ENCODE measurements at regions not wholly inside any gene's neighbourhood (a gene's known extent, or its start where the extent isn't known, plus 50 kb on each side); places are given as distances from the start of the nearest gene placed in this dataset.

DNA sequence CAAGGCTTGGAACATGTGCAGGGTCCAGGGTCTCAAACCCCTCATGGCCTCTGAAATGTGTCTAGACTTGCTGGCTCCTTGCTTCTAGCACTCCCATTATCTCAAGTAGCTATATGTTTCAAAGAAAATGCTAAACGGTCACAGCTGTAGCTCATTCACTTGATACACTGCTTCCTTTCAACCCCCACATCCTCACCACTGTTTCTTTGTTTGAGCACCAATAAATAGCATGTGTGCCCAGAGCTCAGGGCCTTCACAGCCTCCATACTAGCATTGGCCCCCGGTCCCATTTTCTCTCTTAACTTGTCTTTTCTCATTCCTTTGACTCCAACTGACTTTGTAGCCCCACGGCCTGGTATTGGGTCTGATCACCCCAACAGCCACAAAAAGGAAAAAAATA lies 801.8 kb downstream of the STIM2 start:
- no peaks in the 10 kb centered on the region for H3K36me3 Mint-ChIP-seq (ENCODE audit: low read depth)
- H3K4me3 ChIP-seq = no peak overlapping the region
- H3K4me2 ChIP-seq = no peak overlapping the region
- no peaks in the 10 kb centered on the region for H3K36me3 ChIP-seq (ENCODE audit: insufficient read depth)
- H3K4me1 ChIP-seq (ENCODE audit: insufficient read depth) = peaks cover 12% of the 10 kb centered on the region; the same call in 1 of the 2 replicates
- no peak overlapping the region for H3K27ac ChIP-seq (ENCODE audit: low read depth)
- no peaks in the 10 kb centered on the region for H3K9me3 Mint-ChIP-seq
- peak; percentile 27 for DNase-seq (ENCODE audit: low spot score)
- no peak for TF ChIP-seq STAT1 (IDR thresholded peaks at IDR 0.05; ENCODE audit: unreplicated experiment)
- TF ChIP-seq, protein P1, sequence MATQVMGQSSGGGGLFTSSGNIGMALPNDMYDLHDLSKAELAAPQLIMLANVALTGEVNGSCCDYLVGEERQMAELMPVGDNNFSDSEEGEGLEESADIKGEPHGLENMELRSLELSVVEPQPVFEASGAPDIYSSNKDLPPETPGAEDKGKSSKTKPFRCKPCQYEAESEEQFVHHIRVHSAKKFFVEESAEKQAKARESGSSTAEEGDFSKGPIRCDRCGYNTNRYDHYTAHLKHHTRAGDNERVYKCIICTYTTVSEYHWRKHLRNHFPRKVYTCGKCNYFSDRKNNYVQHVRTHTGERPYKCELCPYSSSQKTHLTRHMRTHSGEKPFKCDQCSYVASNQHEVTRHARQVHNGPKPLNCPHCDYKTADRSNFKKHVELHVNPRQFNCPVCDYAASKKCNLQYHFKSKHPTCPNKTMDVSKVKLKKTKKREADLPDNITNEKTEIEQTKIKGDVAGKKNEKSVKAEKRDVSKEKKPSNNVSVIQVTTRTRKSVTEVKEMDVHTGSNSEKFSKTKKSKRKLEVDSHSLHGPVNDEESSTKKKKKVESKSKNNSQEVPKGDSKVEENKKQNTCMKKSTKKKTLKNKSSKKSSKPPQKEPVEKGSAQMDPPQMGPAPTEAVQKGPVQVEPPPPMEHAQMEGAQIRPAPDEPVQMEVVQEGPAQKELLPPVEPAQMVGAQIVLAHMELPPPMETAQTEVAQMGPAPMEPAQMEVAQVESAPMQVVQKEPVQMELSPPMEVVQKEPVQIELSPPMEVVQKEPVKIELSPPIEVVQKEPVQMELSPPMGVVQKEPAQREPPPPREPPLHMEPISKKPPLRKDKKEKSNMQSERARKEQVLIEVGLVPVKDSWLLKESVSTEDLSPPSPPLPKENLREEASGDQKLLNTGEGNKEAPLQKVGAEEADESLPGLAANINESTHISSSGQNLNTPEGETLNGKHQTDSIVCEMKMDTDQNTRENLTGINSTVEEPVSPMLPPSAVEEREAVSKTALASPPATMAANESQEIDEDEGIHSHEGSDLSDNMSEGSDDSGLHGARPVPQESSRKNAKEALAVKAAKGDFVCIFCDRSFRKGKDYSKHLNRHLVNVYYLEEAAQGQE (IDR thresholded peaks at IDR 0.05; ENCODE audit: unreplicated experiment) = no peak
- TF ChIP-seq EZH2 (IDR thresholded peaks at IDR 0.05; ENCODE audit: low read depth, unreplicated experiment) = no peak
- TF ChIP-seq EZH2phosphoT487 (IDR thresholded peaks at IDR 0.05; ENCODE audit: unreplicated experiment) = no peak
- no peak for TF ChIP-seq ZNF114 (CRISPR knock-in tag; IDR thresholded peaks at IDR 0.05)
- TF ChIP-seq, protein P2, sequence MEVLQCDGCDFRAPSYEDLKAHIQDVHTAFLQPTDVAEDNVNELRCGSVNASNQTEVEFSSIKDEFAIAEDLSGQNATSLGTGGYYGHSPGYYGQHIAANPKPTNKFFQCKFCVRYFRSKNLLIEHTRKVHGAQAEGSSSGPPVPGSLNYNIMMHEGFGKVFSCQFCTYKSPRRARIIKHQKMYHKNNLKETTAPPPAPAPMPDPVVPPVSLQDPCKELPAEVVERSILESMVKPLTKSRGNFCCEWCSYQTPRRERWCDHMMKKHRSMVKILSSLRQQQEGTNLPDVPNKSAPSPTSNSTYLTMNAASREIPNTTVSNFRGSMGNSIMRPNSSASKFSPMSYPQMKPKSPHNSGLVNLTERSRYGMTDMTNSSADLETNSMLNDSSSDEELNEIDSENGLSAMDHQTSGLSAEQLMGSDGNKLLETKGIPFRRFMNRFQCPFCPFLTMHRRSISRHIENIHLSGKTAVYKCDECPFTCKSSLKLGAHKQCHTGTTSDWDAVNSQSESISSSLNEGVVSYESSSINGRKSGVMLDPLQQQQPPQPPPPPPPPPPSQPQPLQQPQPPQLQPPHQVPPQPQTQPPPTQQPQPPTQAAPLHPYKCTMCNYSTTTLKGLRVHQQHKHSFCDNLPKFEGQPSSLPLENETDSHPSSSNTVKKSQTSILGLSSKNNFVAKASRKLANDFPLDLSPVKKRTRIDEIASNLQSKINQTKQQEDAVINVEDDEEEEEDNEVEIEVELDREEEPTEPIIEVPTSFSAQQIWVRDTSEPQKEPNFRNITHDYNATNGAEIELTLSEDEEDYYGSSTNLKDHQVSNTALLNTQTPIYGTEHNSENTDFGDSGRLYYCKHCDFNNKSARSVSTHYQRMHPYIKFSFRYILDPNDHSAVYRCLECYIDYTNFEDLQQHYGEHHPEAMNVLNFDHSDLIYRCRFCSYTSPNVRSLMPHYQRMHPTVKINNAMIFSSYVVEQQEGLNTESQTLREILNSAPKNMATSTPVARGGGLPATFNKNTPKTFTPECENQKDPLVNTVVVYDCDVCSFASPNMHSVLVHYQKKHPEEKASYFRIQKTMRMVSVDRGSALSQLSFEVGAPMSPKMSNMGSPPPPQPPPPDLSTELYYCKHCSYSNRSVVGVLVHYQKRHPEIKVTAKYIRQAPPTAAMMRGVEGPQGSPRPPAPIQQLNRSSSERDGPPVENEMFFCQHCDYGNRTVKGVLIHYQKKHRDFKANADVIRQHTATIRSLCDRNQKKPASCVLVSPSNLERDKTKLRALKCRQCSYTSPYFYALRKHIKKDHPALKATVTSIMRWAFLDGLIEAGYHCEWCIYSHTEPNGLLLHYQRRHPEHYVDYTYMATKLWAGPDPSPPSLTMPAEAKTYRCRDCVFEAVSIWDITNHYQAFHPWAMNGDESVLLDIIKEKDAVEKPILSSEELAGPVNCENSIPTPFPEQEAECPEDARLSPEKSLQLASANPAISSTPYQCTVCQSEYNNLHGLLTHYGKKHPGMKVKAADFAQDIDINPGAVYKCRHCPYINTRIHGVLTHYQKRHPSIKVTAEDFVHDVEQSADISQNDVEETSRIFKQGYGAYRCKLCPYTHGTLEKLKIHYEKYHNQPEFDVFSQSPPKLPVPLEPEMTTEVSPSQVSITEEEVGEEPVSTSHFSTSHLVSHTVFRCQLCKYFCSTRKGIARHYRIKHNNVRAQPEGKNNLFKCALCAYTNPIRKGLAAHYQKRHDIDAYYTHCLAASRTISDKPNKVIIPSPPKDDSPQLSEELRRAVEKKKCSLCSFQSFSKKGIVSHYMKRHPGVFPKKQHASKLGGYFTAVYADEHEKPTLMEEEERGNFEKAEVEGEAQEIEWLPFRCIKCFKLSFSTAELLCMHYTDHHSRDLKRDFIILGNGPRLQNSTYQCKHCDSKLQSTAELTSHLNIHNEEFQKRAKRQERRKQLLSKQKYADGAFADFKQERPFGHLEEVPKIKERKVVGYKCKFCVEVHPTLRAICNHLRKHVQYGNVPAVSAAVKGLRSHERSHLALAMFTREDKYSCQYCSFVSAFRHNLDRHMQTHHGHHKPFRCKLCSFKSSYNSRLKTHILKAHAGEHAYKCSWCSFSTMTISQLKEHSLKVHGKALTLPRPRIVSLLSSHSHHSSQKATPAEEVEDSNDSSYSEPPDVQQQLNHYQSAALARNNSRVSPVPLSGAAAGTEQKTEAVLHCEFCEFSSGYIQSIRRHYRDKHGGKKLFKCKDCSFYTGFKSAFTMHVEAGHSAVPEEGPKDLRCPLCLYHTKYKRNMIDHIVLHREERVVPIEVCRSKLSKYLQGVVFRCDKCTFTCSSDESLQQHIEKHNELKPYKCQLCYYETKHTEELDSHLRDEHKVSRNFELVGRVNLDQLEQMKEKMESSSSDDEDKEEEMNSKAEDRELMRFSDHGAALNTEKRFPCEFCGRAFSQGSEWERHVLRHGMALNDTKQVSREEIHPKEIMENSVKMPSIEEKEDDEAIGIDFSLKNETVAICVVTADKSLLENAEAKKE (CRISPR knock-in tag; IDR thresholded peaks at IDR 0.05) = no peak
- TF ChIP-seq, protein P3, sequence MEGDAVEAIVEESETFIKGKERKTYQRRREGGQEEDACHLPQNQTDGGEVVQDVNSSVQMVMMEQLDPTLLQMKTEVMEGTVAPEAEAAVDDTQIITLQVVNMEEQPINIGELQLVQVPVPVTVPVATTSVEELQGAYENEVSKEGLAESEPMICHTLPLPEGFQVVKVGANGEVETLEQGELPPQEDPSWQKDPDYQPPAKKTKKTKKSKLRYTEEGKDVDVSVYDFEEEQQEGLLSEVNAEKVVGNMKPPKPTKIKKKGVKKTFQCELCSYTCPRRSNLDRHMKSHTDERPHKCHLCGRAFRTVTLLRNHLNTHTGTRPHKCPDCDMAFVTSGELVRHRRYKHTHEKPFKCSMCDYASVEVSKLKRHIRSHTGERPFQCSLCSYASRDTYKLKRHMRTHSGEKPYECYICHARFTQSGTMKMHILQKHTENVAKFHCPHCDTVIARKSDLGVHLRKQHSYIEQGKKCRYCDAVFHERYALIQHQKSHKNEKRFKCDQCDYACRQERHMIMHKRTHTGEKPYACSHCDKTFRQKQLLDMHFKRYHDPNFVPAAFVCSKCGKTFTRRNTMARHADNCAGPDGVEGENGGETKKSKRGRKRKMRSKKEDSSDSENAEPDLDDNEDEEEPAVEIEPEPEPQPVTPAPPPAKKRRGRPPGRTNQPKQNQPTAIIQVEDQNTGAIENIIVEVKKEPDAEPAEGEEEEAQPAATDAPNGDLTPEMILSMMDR (conservative IDR thresholded peaks at IDR 0.05; ENCODE audit: low read depth in 2 of 2) = no peak
- no peak for TF ChIP-seq JUNB (IDR thresholded peaks at IDR 0.05; ENCODE audit: unreplicated experiment)
- no peak for TF ChIP-seq CREB1 (CRISPR knock-in tag; IDR thresholded peaks at IDR 0.05; ENCODE audit: low read depth)
- TF ChIP-seq ZNF331 (CRISPR knock-in tag; IDR thresholded peaks at IDR 0.05; ENCODE audit: low read depth) = no peak
- no peaks in the 10 kb centered on the region for H3K27me3 ChIP-seq (ENCODE audit: insufficient read depth)
- no peak overlapping the region for H3K4me3 Mint-ChIP-seq
- H3K79me2 ChIP-seq (replicated peaks; ENCODE audit: insufficient read depth) = no peaks in the 10 kb centered on the region
- H2AFZ ChIP-seq = peak overlapping the region; percentile 4; the same call in 1 of the 2 replicates
- ATAC-seq = peak; percentile 29; the same call in 1 of the 3 replicates
- no peaks in the 10 kb centered on the region for H3K9me2 ChIP-seq (ENCODE audit: insufficient read depth)
- H4K20me1 ChIP-seq (replicated peaks; ENCODE audit: insufficient read depth) = no peaks in the 10 kb centered on the region
- H3K27me3 Mint-ChIP-seq (ENCODE audit: insufficient read depth, low read depth, poor library complexity) = peaks cover 4% of the 10 kb centered on the region
- peak overlapping the region; percentile 8; the same call in 1 of the 2 replicates for H3K27ac Mint-ChIP-seq
- peaks cover 13% of the 10 kb centered on the region for H3K4me1 Mint-ChIP-seq
- H3F3A ChIP-seq (replicated peaks; ENCODE audit: low read depth) = no peaks in the 10 kb centered on the region
